HFFc6 (cell line): ENCODE measurements at regions not wholly inside any gene's neighbourhood (a gene's known extent, or its start where the extent isn't known, plus 50 kb on each side); places are given as distances from the start of the nearest gene placed in this dataset.

ENCODE experiments used
- DNase-seq: peaks from one replicate; pipeline ENCODE4 v3.0.0-alpha.2; 2018
- H3K27ac Mint-ChIP-seq: 2 replicates; pipeline ENCODE4 v1.8.0; 2020; ENCODE audit warnings: mild to moderate bottlenecking, mixed read lengths
- H3K27me3 Mint-ChIP-seq: 2 replicates; pipeline ENCODE4 v1.8.0; 2021; ENCODE audit warnings: mild to moderate bottlenecking, moderate library complexity, mixed read lengths; ENCODE audit not compliant: insufficient read depth
- H3K36me3 Mint-ChIP-seq: 2 replicates; pipeline ENCODE4 v1.8.0; 2021; ENCODE audit warnings: low read depth, mixed read lengths
- H3K4me1 Mint-ChIP-seq: 2 replicates; pipeline ENCODE4 v1.8.0; 2020; ENCODE audit warnings: low read depth, mixed read lengths
- H3K4me3 Mint-ChIP-seq: 2 replicates; pipeline ENCODE4 v1.8.0; 2020; ENCODE audit warnings: mild to moderate bottlenecking, moderate library complexity, mixed read lengths
- H3K9me3 Mint-ChIP-seq: 2 replicates; pipeline ENCODE4 v1.8.0; 2020; ENCODE audit warnings: mild to moderate bottlenecking, mixed read lengths
- CTCF ChIP-seq: fragments of 200-600 bp; sonication (generic); IDR thresholded peaks from 2 replicates; pipeline ENCODE4 v1.5.0; 2021; ENCODE audit warnings: antibody characterized with exemption, mild to moderate bottlenecking

- H3K9me3 Mint-ChIP-seq, result no peaks in the 10 kb centered on the region
- H3K27me3 Mint-ChIP-seq, result peaks cover 19% of the 10 kb centered on the region
- peaks cover 14% of the 10 kb centered on the region for H3K4me1 Mint-ChIP-seq
- H3K27ac Mint-ChIP-seq, result no peak overlapping the region
- H3K36me3 Mint-ChIP-seq, result no peaks in the 10 kb centered on the region
- no peak for TF ChIP-seq CTCF
- H3K4me3 Mint-ChIP-seq, result no peak overlapping the region
- DNase-seq, result no peak
Measured at GRCh38 chr1:17913326-17914115, 158.4 kb downstream of the ACTL8 start.

- H3K27me3 Mint-ChIP-seq, result peaks cover 19% of the 10 kb centered on the region
- H3K27ac Mint-ChIP-seq, result no peak overlapping the region
- TF ChIP-seq CTCF, result no peak
- DNase-seq, result no peak
- H3K36me3 Mint-ChIP-seq, result no peaks in the 10 kb centered on the region
- H3K4me1 Mint-ChIP-seq, result peaks cover 13% of the 10 kb centered on the region
- H3K4me3 Mint-ChIP-seq, result no peak overlapping the region
- no peaks in the 10 kb centered on the region for H3K9me3 Mint-ChIP-seq
Measured at GRCh38 chr1:17914131-17914530, 159.0 kb downstream of the ACTL8 start.

GRCh38 chr1:17914987-17915386 is 159.9 kb downstream of the ACTL8 start:
- Mint-ChIP-seq H3K4me3 (no peak overlapping the region), H3K36me3 (no peaks in the 10 kb centered on the region), H3K27me3 (peaks cover 22% of the 10 kb centered on the region), H3K4me1 (peaks cover 6% of the 10 kb centered on the region), H3K9me3 (no peaks in the 10 kb centered on the region), H3K27ac (no peak overlapping the region)
- DNase-seq, result no peak
- TF ChIP-seq CTCF, result no peak

GRCh38 chr1:17915511-17916197 is 160.5 kb downstream of the ACTL8 start:
- H3K27me3 Mint-ChIP-seq, result peaks cover 20% of the 10 kb centered on the region
- H3K4me1 Mint-ChIP-seq, result no peaks in the 10 kb centered on the region

GRCh38 chr1:17916702-17917101 is 161.6 kb downstream of the ACTL8 start:
- H3K4me1 Mint-ChIP-seq, result no peaks in the 10 kb centered on the region
- no peak overlapping the region for H3K27ac Mint-ChIP-seq
- H3K27me3 Mint-ChIP-seq, result peaks cover 19% of the 10 kb centered on the region
- no peaks in the 10 kb centered on the region for H3K9me3 Mint-ChIP-seq
- H3K36me3 Mint-ChIP-seq, result no peaks in the 10 kb centered on the region
- TF ChIP-seq CTCF, result no peak
- DNase-seq, result no peak
- no peak overlapping the region for H3K4me3 Mint-ChIP-seq

More at GRCh38 chr1:17915511-17916197, 160.5 kb downstream of the ACTL8 start:
- Mint-ChIP-seq H3K36me3 (no peaks in the 10 kb centered on the region), H3K4me3 (no peak overlapping the region), H3K9me3 (no peaks in the 10 kb centered on the region), H3K27ac (no peak overlapping the region)
- DNase-seq, result no peak
- TF ChIP-seq CTCF, result no peak
